ENCODE measurements at regions not wholly inside any gene's neighbourhood (a gene's known extent, or its start where the extent isn't known, plus 50 kb on each side); places are given as distances from the start of the nearest gene placed in this dataset.

- no peaks in the 10 kb centered on the region for H3K9me3 ChIP-seq (ENCODE audit: control insufficient read depth, insufficient read depth, low read length)
These were observed 1520.7 kb downstream of the ARAP2 start for GRCh38 chr4:34723605-34724004.

GRCh38 chr4:34724491-34724890, 1519.8 kb downstream of the ARAP2 start:
- WGBS (ENCODE audit: insufficient coverage, insufficient read length) = no CpG with 5 or more reads among the region's 1 CpG
- Histone ChIP-seq H3K4me1 (ENCODE audit: control insufficient read depth, insufficient read depth, low read length) (no peaks in the 10 kb centered on the region), H3K4me3 (ENCODE audit: low read length) (no peak overlapping the region), H3K9me3 (ENCODE audit: control insufficient read depth, insufficient read depth, low read length) (no peaks in the 10 kb centered on the region), H3K36me3 (ENCODE audit: control insufficient read depth, insufficient read depth, low read length) (no peaks in the 10 kb centered on the region), H3K27me3 (ENCODE audit: control insufficient read depth, insufficient read depth, low read length) (no peaks in the 10 kb centered on the region), H3K27ac (ENCODE audit: low read length) (no peak overlapping the region)
- DNase-seq (ENCODE audit: low read depth, low spot score) = no peak

More at GRCh38 chr4:34723605-34724004, 1520.7 kb downstream of the ARAP2 start:
- H3K4me1 ChIP-seq (ENCODE audit: control insufficient read depth, insufficient read depth, low read length) = no peaks in the 10 kb centered on the region
- WGBS (ENCODE audit: insufficient coverage, insufficient read length) = no CpG with 5 or more reads among the region's 1 CpG
- DNase-seq (ENCODE audit: low read depth, low spot score) = no peak
- no peaks in the 10 kb centered on the region for H3K27me3 ChIP-seq (ENCODE audit: control insufficient read depth, insufficient read depth, low read length)
- no peaks in the 10 kb centered on the region for H3K36me3 ChIP-seq (ENCODE audit: control insufficient read depth, insufficient read depth, low read length)
- H3K4me3 ChIP-seq (ENCODE audit: low read length) = no peak overlapping the region
- no peak overlapping the region for H3K27ac ChIP-seq (ENCODE audit: low read length)

- Histone ChIP-seq H3K36me3 (ENCODE audit: control insufficient read depth, insufficient read depth, low read length) (no peaks in the 10 kb centered on the region), H3K9me3 (ENCODE audit: control insufficient read depth, insufficient read depth, low read length) (no peaks in the 10 kb centered on the region), H3K4me3 (ENCODE audit: low read length) (no peak overlapping the region), H3K27ac (ENCODE audit: low read length) (no peak overlapping the region), H3K4me1 (ENCODE audit: control insufficient read depth, insufficient read depth, low read length) (no peaks in the 10 kb centered on the region), H3K27me3 (ENCODE audit: control insufficient read depth, insufficient read depth, low read length) (no peaks in the 10 kb centered on the region)
- DNase-seq (ENCODE audit: low read depth, low spot score) = no peak
These were observed 1513.2 kb downstream of the ARAP2 start for GRCh38 chr4:34731070-34731469.

- no peak overlapping the region for H3K4me3 ChIP-seq (ENCODE audit: low read length)
- H3K36me3 ChIP-seq (ENCODE audit: control insufficient read depth, insufficient read depth, low read length) = no peaks in the 10 kb centered on the region
- H3K9me3 ChIP-seq (ENCODE audit: control insufficient read depth, insufficient read depth, low read length) = no peaks in the 10 kb centered on the region
- no CpG with 5 or more reads among the region's 2 CpGs for WGBS (ENCODE audit: insufficient coverage, insufficient read length)
- H3K27me3 ChIP-seq (ENCODE audit: control insufficient read depth, insufficient read depth, low read length) = no peaks in the 10 kb centered on the region
- DNase-seq (ENCODE audit: low read depth, low spot score) = no peak
- no peaks in the 10 kb centered on the region for H3K4me1 ChIP-seq (ENCODE audit: control insufficient read depth, insufficient read depth, low read length)
- H3K27ac ChIP-seq (ENCODE audit: low read length) = no peak overlapping the region
These were observed 1512.0 kb downstream of the ARAP2 start for GRCh38 chr4:34732176-34732950.

GRCh38 chr4:34733185-34733941, 1511.0 kb downstream of the ARAP2 start:
- Histone ChIP-seq H3K27me3 (ENCODE audit: control insufficient read depth, insufficient read depth, low read length) (no peaks in the 10 kb centered on the region), H3K36me3 (ENCODE audit: control insufficient read depth, insufficient read depth, low read length) (no peaks in the 10 kb centered on the region), H3K4me3 (ENCODE audit: low read length) (no peak overlapping the region), H3K27ac (ENCODE audit: low read length) (no peak overlapping the region), H3K9me3 (ENCODE audit: control insufficient read depth, insufficient read depth, low read length) (no peaks in the 10 kb centered on the region), H3K4me1 (ENCODE audit: control insufficient read depth, insufficient read depth, low read length) (no peaks in the 10 kb centered on the region)
- DNase-seq (ENCODE audit: low read depth, low spot score) = no peak
- no CpG with 5 or more reads among the region's 10 CpGs for WGBS (ENCODE audit: insufficient coverage, insufficient read length)

GRCh38 chr4:34766935-34767334, 1477.4 kb downstream of the ARAP2 start:
- WGBS (ENCODE audit: insufficient coverage, insufficient read length) = no CpG with 5 or more reads among the region's 1 CpG
- no peak overlapping the region for H3K4me3 ChIP-seq (ENCODE audit: low read length)

GRCh38 chr4:34767407-34767806, 1476.9 kb downstream of the ARAP2 start:
- no peak overlapping the region for H3K27ac ChIP-seq (ENCODE audit: low read length)
- H3K4me1 ChIP-seq (ENCODE audit: control insufficient read depth, insufficient read depth, low read length) = no peaks in the 10 kb centered on the region
- no peaks in the 10 kb centered on the region for H3K9me3 ChIP-seq (ENCODE audit: control insufficient read depth, insufficient read depth, low read length)
- no CpG with 5 or more reads among the region's 2 CpGs for WGBS (ENCODE audit: insufficient coverage, insufficient read length)
- no peaks in the 10 kb centered on the region for H3K36me3 ChIP-seq (ENCODE audit: control insufficient read depth, insufficient read depth, low read length)
- H3K27me3 ChIP-seq (ENCODE audit: control insufficient read depth, insufficient read depth, low read length) = no peaks in the 10 kb centered on the region
- H3K4me3 ChIP-seq (ENCODE audit: low read length) = no peak overlapping the region
- no peak for DNase-seq (ENCODE audit: low read depth, low spot score)

More at GRCh38 chr4:34766935-34767334, 1477.4 kb downstream of the ARAP2 start:
- Histone ChIP-seq H3K4me1 (ENCODE audit: control insufficient read depth, insufficient read depth, low read length) (no peaks in the 10 kb centered on the region), H3K9me3 (ENCODE audit: control insufficient read depth, insufficient read depth, low read length) (no peaks in the 10 kb centered on the region), H3K27me3 (ENCODE audit: control insufficient read depth, insufficient read depth, low read length) (no peaks in the 10 kb centered on the region), H3K36me3 (ENCODE audit: control insufficient read depth, insufficient read depth, low read length) (no peaks in the 10 kb centered on the region), H3K27ac (ENCODE audit: low read length) (no peak overlapping the region)
- no peak for DNase-seq (ENCODE audit: low read depth, low spot score)

GRCh38 chr4:34771632-34772031, 1472.7 kb downstream of the ARAP2 start:
- no peak for DNase-seq (ENCODE audit: low read depth, low spot score)
- Histone ChIP-seq H3K9me3 (ENCODE audit: control insufficient read depth, insufficient read depth, low read length) (no peaks in the 10 kb centered on the region), H3K27ac (ENCODE audit: low read length) (no peak overlapping the region), H3K4me3 (ENCODE audit: low read length) (no peak overlapping the region), H3K27me3 (ENCODE audit: control insufficient read depth, insufficient read depth, low read length) (no peaks in the 10 kb centered on the region), H3K36me3 (ENCODE audit: control insufficient read depth, insufficient read depth, low read length) (no peaks in the 10 kb centered on the region), H3K4me1 (ENCODE audit: control insufficient read depth, insufficient read depth, low read length) (no peaks in the 10 kb centered on the region)
- no CpG with 5 or more reads among the region's 8 CpGs for WGBS (ENCODE audit: insufficient coverage, insufficient read length)

- no peaks in the 10 kb centered on the region for H3K36me3 ChIP-seq (ENCODE audit: control insufficient read depth, insufficient read depth, low read length)
- H3K9me3 ChIP-seq (ENCODE audit: control insufficient read depth, insufficient read depth, low read length) = no peaks in the 10 kb centered on the region
- H3K27ac ChIP-seq (ENCODE audit: low read length) = no peak overlapping the region
- no peaks in the 10 kb centered on the region for H3K27me3 ChIP-seq (ENCODE audit: control insufficient read depth, insufficient read depth, low read length)
- no peak for DNase-seq (ENCODE audit: low read depth, low spot score)
- no CpG with 5 or more reads among the region's 2 CpGs for WGBS (ENCODE audit: insufficient coverage, insufficient read length)
- H3K4me1 ChIP-seq (ENCODE audit: control insufficient read depth, insufficient read depth, low read length) = no peaks in the 10 kb centered on the region
- no peak overlapping the region for H3K4me3 ChIP-seq (ENCODE audit: low read length)
These were observed 1454.2 kb downstream of the ARAP2 start for GRCh38 chr4:34790131-34790530.

GRCh38 chr4:34791209-34791608, 1453.1 kb downstream of the ARAP2 start:
- WGBS (ENCODE audit: insufficient coverage, insufficient read length) = no CpG with 5 or more reads among the region's 2 CpGs
- H3K4me1 ChIP-seq (ENCODE audit: control insufficient read depth, insufficient read depth, low read length) = no peaks in the 10 kb centered on the region
- H3K27ac ChIP-seq (ENCODE audit: low read length) = no peak overlapping the region
- H3K9me3 ChIP-seq (ENCODE audit: control insufficient read depth, insufficient read depth, low read length) = no peaks in the 10 kb centered on the region
- no peak overlapping the region for H3K4me3 ChIP-seq (ENCODE audit: low read length)
- no peaks in the 10 kb centered on the region for H3K36me3 ChIP-seq (ENCODE audit: control insufficient read depth, insufficient read depth, low read length)
- DNase-seq (ENCODE audit: low read depth, low spot score) = no peak
- no peaks in the 10 kb centered on the region for H3K27me3 ChIP-seq (ENCODE audit: control insufficient read depth, insufficient read depth, low read length)

Measured in iPS DF 6.9 (cell line).